ENCODE measurements at regions not wholly inside any gene's neighbourhood (a gene's known extent, or its start where the extent isn't known, plus 50 kb on each side); places are given as distances from the start of the nearest gene placed in this dataset.
"Not testable (repeated sequence)": the region's sequence is repeated elsewhere in the genome, so short reads cannot be mapped to it uniquely, and the experiment has no call there.

- no peaks in the 10 kb centered on the region for H3K27me3 ChIP-seq
- H3K9me3 ChIP-seq = no peaks in the 10 kb centered on the region
- DNase-seq (no peak), ATAC-seq (no peak)
- no peaks in the 10 kb centered on the region for H3K36me3 ChIP-seq (replicated peaks in 1 of 2; ENCODE audit: insufficient read depth in 1 of 2, low read depth in 2 of 2)
- H3K27ac ChIP-seq = no peak overlapping the region
- no peak overlapping the region for H3K4me3 ChIP-seq
- WGBS, 2 donors = 83 to 97% methylated on average over 5 of the region's 5 CpGs
- intact Hi-C loops (cut with DNase I) = no loop called here
- TF ChIP-seq CTCF (IDR thresholded peaks at IDR 0.05) (no peak), POLR2A (IDR thresholded peaks at IDR 0.05) (no peak)
- no peaks in the 10 kb centered on the region for H3K4me1 ChIP-seq
Observed at GRCh38 chr2:122041455-122041854, 286.0 kb downstream of the TSN start.

DNA sequence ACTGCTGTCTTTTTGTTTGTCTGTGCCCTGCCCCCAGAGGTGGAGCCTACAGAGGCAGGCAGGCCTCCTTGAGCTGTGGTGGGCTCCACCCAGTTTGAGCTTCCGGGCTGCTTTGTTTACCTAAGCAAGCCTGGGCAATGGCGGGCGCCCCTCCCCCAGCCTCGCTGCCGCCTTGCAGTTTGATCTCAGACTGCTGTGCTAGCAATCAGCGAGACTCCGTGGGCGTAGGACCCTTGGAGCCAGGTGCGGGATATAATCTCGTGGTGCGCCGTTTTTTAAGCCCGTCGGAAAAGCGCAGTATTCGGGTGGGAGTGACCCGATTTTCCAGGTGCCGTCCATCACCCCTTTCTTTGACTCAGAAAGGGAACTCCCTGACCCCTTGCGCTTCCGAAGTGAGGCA lies 296.2 kb downstream of the TSN start:
- H3K27ac ChIP-seq; ATAC-seq; DNase-seq; H3K27me3 ChIP-seq; H3K4me3 ChIP-seq; H3K9me3 ChIP-seq; H3K4me1 ChIP-seq; intact Hi-C loops (cut with DNase I); H3K36me3 ChIP-seq (replicated peaks in 1 of 2; ENCODE audit: insufficient read depth in 1 of 2, low read depth in 2 of 2): not testable (repeated sequence)
- 85 to 88% methylated on average over 11 of the region's 20 CpGs for WGBS, 2 donors

- Histone ChIP-seq H3K4me3 (no peak overlapping the region), H3K9me3 (no peaks in the 10 kb centered on the region), H3K36me3 (replicated peaks in 1 of 2; ENCODE audit: insufficient read depth in 1 of 2, low read depth in 2 of 2) (no peaks in the 10 kb centered on the region), H3K4me1 (no peaks in the 10 kb centered on the region), H3K27ac (no peak overlapping the region), H3K27me3 (no peaks in the 10 kb centered on the region)
- intact Hi-C loops (cut with DNase I) = no loop called here
- DNase-seq (no peak), ATAC-seq (no peak)
- TF ChIP-seq CTCF (IDR thresholded peaks at IDR 0.05) = no peak
- TF ChIP-seq POLR2A (IDR thresholded peaks at IDR 0.05) = no peak
- 6 to 11% methylated on average over 4 of the region's 4 CpGs for WGBS, 2 donors
Observed at GRCh38 chr2:122055521-122055931, 300.1 kb downstream of the TSN start.

GRCh38 chr2:122056853-122057252 lies 301.4 kb downstream of the TSN start:
- no peaks in the 10 kb centered on the region for H3K9me3 ChIP-seq
- no peaks in the 10 kb centered on the region for H3K36me3 ChIP-seq (replicated peaks in 1 of 2; ENCODE audit: insufficient read depth in 1 of 2, low read depth in 2 of 2)
- 45 to 51% methylated on average over 2 of the region's 2 CpGs for WGBS, 2 donors
- H3K4me3 ChIP-seq = no peak overlapping the region
- intact Hi-C loops (cut with DNase I) = no loop called here
- no peak for DNase-seq
- TF ChIP-seq POLR2A (IDR thresholded peaks at IDR 0.05) (no peak), CTCF (IDR thresholded peaks at IDR 0.05) (no peak)
- no peaks in the 10 kb centered on the region for H3K4me1 ChIP-seq
- H3K27ac ChIP-seq = no peak overlapping the region
- no peaks in the 10 kb centered on the region for H3K27me3 ChIP-seq
- ATAC-seq = no peak

DNA sequence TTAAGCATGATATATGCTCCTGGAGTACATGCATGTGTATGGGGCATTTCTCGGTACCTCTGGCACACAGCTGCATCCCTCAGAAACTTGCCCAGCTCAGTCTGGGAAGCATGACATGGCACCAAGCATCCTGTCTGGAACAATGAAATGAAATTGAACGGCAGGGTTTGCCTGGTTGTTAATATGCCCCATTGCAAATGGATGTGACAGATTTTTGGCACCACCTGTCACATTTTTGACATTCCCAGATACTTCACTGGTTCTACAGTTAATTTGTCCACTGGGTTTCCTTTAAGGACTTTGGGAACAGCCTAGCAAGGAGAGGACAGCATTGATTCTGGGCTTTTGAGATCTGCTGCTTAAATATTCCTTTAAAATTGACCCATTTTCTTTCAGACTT lies 305.8 kb downstream of the TSN start:
- no peak for ATAC-seq
- Histone ChIP-seq H3K36me3 (replicated peaks in 1 of 2; ENCODE audit: insufficient read depth in 1 of 2, low read depth in 2 of 2) (no peaks in the 10 kb centered on the region), H3K9me3 (no peaks in the 10 kb centered on the region), H3K4me3 (no peak overlapping the region), H3K27ac (no peak overlapping the region), H3K4me1 (no peaks in the 10 kb centered on the region), H3K27me3 (no peaks in the 10 kb centered on the region)
- TF ChIP-seq POLR2A (IDR thresholded peaks at IDR 0.05) = no peak
- no peak for TF ChIP-seq CTCF (IDR thresholded peaks at IDR 0.05)
- intact Hi-C loops (cut with DNase I) = no loop called here
- WGBS, 2 donors = 25 to 43% methylated on average over 2 of the region's 2 CpGs
- no peak for DNase-seq

Measured in body of pancreas (tissue), 4 donors.